ENCODE measurements at regions not wholly inside any gene's neighbourhood (a gene's known extent, or its start where the extent isn't known, plus 50 kb on each side); places are given as distances from the start of the nearest gene placed in this dataset.

DNA sequence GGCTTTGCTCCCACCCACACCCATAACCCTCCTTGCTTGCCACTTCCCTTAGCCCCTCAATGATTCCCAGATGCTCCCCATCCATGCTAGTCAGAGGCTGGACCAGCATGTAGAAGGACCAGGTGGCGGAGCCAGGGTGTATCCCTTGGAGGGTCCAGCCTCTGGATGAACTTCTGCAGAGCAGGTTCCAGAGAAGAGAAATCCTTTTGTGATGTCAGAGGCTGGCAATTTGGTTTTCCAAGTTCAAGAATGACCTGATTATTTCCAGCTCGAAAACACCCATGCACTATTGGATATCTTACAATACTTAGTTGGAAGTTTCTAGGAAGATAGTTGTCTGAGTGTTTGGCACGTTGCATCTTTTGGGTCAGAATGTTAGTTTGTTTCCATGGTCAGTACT is 168.3 kb upstream of the RPS6KA3 start:
- no peak for TF ChIP-seq CTCF (IDR thresholded peaks at IDR 0.05)
- TF ChIP-seq POLR2A (IDR thresholded peaks at IDR 0.05): no peak
